HepG2 (cell line): ENCODE measurements at regions not wholly inside any gene's neighbourhood (a gene's known extent, or its start where the extent isn't known, plus 50 kb on each side); places are given as distances from the start of the nearest gene placed in this dataset.

ENCODE experiments used
- ATAC-seq: fragments of 200-7000 bp; cut with Tn5 transposase; 3 replicates; pipeline ENCODE4 v1.9.1; 2020; ENCODE audit warnings: mild to moderate bottlenecking, moderate library complexity
- BruUV-seq: library from RNA; stranded (reverse); fragments of 400-500 nt; replicated peaks from 2 replicates; lab custom pipeline; 2021; lab: Mats Ljungman, UMichigan
- CTCF ChIA-PET: fragments of 300-600 bp; formaldehyde crosslinking; extraction: SDS; loops from one replicate; lab custom pipeline; 2021; ENCODE audit warnings: low total read pairs, inconsistent platforms, low intra/inter-chr PET ratio; lab: Yijun Ruan, JAX
- POLR2A ChIA-PET: fragments of 350-600 bp; sonication (Branson Sonifier 250); formaldehyde crosslinking; loops from one replicate; lab custom pipeline; 2020; ENCODE audit warnings: antibody characterized with exemption, inconsistent platforms; lab: Yijun Ruan, JAX
- DNase-seq: peaks from one replicate; pipeline ENCODE4 v3.0.0-alpha.2; 2015; ENCODE audit warnings: low spot score
- FAIRE-seq: peaks from 3 replicates; lab custom pipeline; 2011; peaks lifted over from hg19 to GRCh38; lab: Jason Lieb, UNC
- H2AFZ ChIP-seq: one replicate; pipeline ENCODE4 v1.6.1; 2011; ENCODE audit warnings: low read length, inconsistent platforms
- H3K27ac ChIP-seq: fragments of 300-600 bp; 3 replicates; pipeline ENCODE4 v1.8.0; 2011; ENCODE audit warnings: mixed run types, mild to moderate bottlenecking, mixed read lengths, low read length, inconsistent platforms; ENCODE audit not compliant: insufficient read depth; ENCODE audit errors: extremely low read length
- H3K27me3 ChIP-seq, 2 experiments: fragments of 200-600 bp in 1 of 2; 2 replicates in 1 of 2; 3 replicates in 1 of 2; pipeline versions ENCODE4 v1.6.0 to v1.8.0; 2011; ENCODE audit warnings: low read length in 2 of 2, mild to moderate bottlenecking in 2 of 2, moderate library complexity in 2 of 2, inconsistent platforms in 1 of 2; ENCODE audit not compliant: insufficient read depth in 2 of 2, control insufficient read depth in 1 of 2
- H3K36me3 ChIP-seq, 2 experiments: fragments of 200-600 bp in 1 of 2; replicated peaks in 1 of 2; 2 replicates in 1 of 2; 3 replicates in 1 of 2; pipeline versions ENCODE4 v1.5.1 to v1.8.0; 2011; ENCODE audit warnings: low read length in 2 of 2, inconsistent platforms in 1 of 2; ENCODE audit not compliant: insufficient read depth in 2 of 2, control insufficient read depth in 1 of 2
- H3K4me1 ChIP-seq: 2 replicates; pipeline ENCODE4 v1.5.1; 2012; ENCODE audit warnings: low read length, inconsistent platforms; ENCODE audit not compliant: insufficient read depth
- H3K4me2 ChIP-seq: 2 replicates; pipeline ENCODE4 v1.6.0; 2011; ENCODE audit warnings: low read depth, low read length, inconsistent platforms
- H3K4me3 ChIP-seq, 3 experiments: fragments of 200-600 bp in 1 of 3; sonication (generic), shearing (Covaris generic) in 1 of 3; replicated peaks in 1 of 3; 2 replicates each; pipeline ENCODE4 v1.5.1; 2011 to 2016; ENCODE audit warnings: low read length in 3 of 3, inconsistent platforms in 2 of 3, low read depth in 2 of 3, mild to moderate bottlenecking in 2 of 3, control low read depth in 1 of 3, mixed read lengths in 1 of 3; ENCODE audit not compliant: insufficient read depth in 1 of 3
- H3K79me2 ChIP-seq: one replicate; pipeline ENCODE4 v1.6.1; 2011; ENCODE audit warnings: low read length, inconsistent platforms; ENCODE audit not compliant: insufficient read depth
- H3K9ac ChIP-seq: 2 replicates; pipeline ENCODE4 v1.6.0; 2011; ENCODE audit warnings: mild to moderate bottlenecking, low read depth, low read length, inconsistent platforms; ENCODE audit not compliant: insufficient read depth
- H3K9me3 ChIP-seq: 2 replicates; pipeline ENCODE4 v1.5.1; 2012; ENCODE audit warnings: mild to moderate bottlenecking, low read length
- H4K20me1 ChIP-seq: 2 replicates; pipeline ENCODE4 v1.6.0; 2011; ENCODE audit warnings: inconsistent platforms, mild to moderate bottlenecking, low read length, moderate library complexity; ENCODE audit not compliant: insufficient read depth
- ATAD3A ChIP-seq: sonication (generic); formaldehyde crosslinking; IDR thresholded peaks from 2 replicates; pipeline ENCODE4 v1.4.0; 2020; ENCODE audit warnings: missing genetic modification reagents
- ATF7 ChIP-seq, 2 experiments: fragments of 450-650 bp in 1 of 2; sonication (generic) in 1 of 2; formaldehyde crosslinking in 1 of 2; IDR thresholded peaks; 2 replicates each; pipeline versions ENCODE4 v1.4.0 to v1.6.1; 2016 to 2020; ENCODE audit warnings: antibody characterized with exemption in 1 of 2, mild to moderate bottlenecking in 1 of 2, missing genetic modification reagents in 1 of 2
- CBX1 ChIP-seq: IDR thresholded peaks from one replicate; pipeline ENCODE4 v1.6.1; 2016; ENCODE audit warnings: antibody characterized with exemption, low read depth
- CREB1 ChIP-seq, 2 experiments: fragments of 450-650 bp in 1 of 2; IDR thresholded peaks; 2 replicates each; pipeline ENCODE4 v1.6.1; 2016 to 2017; ENCODE audit warnings: control low read depth in 1 of 2, mild to moderate bottlenecking in 1 of 2, missing compliant biosample characterization in 1 of 2, missing genetic modification characterization in 1 of 2
- HNRNPLL ChIP-seq: fragments of 200-400 bp; formaldehyde crosslinking; IDR thresholded peaks from 2 replicates; pipeline ENCODE4 v1.6.1; 2017; ENCODE audit warnings: mild to moderate bottlenecking, low read depth, low read length; ENCODE audit not compliant: poor library complexity, severe bottlenecking
- MAFK ChIP-seq, 2 experiments: IDR thresholded peaks in 1 of 2; conservative IDR thresholded peaks in 1 of 2; 2 replicates each; pipeline ENCODE4 v1.6.1; 2011; ENCODE audit warnings: improper control_type of control experiment in 2 of 2, low read length in 2 of 2
- MYC ChIP-seq: sonication (generic); formaldehyde crosslinking; IDR thresholded peaks from 2 replicates; pipeline ENCODE4 v1.9.0; 2021; ENCODE audit warnings: missing genetic modification reagents, borderline replicate concordance
- PBX3 ChIP-seq: sonication (generic); formaldehyde crosslinking; IDR thresholded peaks from 2 replicates; pipeline ENCODE4 v1.8.1; 2023; ENCODE audit warnings: missing genetic modification reagents, inconsistent platforms, borderline replicate concordance
- PREB ChIP-seq: sonication (generic); formaldehyde crosslinking; IDR thresholded peaks from 2 replicates; pipeline ENCODE4 v1.4.0; 2020; ENCODE audit warnings: missing genetic modification reagents
- RFX1 ChIP-seq: fragments of 450-650 bp; IDR thresholded peaks from 2 replicates; pipeline ENCODE4 v1.6.1; 2017
- SMC3 ChIP-seq: IDR thresholded peaks from 2 replicates; pipeline ENCODE4 v1.6.1; 2011; ENCODE audit warnings: low read length, improper control_type of control experiment
- ZNF775 ChIP-seq: sonication (generic); formaldehyde crosslinking; IDR thresholded peaks from 2 replicates; pipeline ENCODE4 v1.4.0; 2020; ENCODE audit warnings: missing genetic modification reagents, mild to moderate bottlenecking, moderate library complexity, borderline replicate concordance
- WGBS: methylation state at CpG from one replicate; pipeline ENCODE4 v1.1.6; 2017; ENCODE audit warnings: low lambda C conversion rate; 5-methylcytosine and 5-hydroxymethylcytosine counted together
- in situ Hi-C: cut with HindIII; loops from 2 replicates; pipeline ENCODE4 v1.10.0; 2017; ENCODE audit warnings: low pct_unique_long_range_greater_than_20kb; ENCODE audit not compliant: extremely low pct_ligation_motif_present
- intact Hi-C: fragments of 100-400 bp; cut with micrococcal nuclease; formaldehyde crosslinking; loops from one replicate; pipeline ENCODE4 v1.10.0; 2022; ENCODE audit not compliant: unreplicated experiment

- intact Hi-C loops (no loop called here), in situ Hi-C loops (no loop called here)
- ATAC-seq (no peak), DNase-seq (no peak), FAIRE-seq (no peak)
- no peaks in the 10 kb centered on the region for H3K4me1 ChIP-seq
- no peaks in the 10 kb centered on the region for H3K36me3 ChIP-seq
- CTCF ChIA-PET, result no interaction called here
- H3K27ac ChIP-seq, result no peak overlapping the region
- no peak overlapping the region for H3K4me3 ChIP-seq
- WGBS, result 20% methylated on average over 4 of the region's 4 CpGs
- no TSS peak for BruUV-seq
- H4K20me1 ChIP-seq, result no peaks in the 10 kb centered on the region
- no peak overlapping the region for H3K9ac ChIP-seq
- no peak overlapping the region for H3K4me2 ChIP-seq
- no peaks in the 10 kb centered on the region for H3K9me3 ChIP-seq
- no peaks in the 10 kb centered on the region for H3K79me2 ChIP-seq
- POLR2A ChIA-PET, result no interaction called here
- peaks cover 0 to 22% of the 10 kb centered on the region in 2 experiments; a peak in 1 of 5 replicates for H3K27me3 ChIP-seq
- no peak overlapping the region for H2AFZ ChIP-seq
- no peak for TF ChIP-seq SMC3
- peak; percentile 66 for TF ChIP-seq ATF7 (IDR thresholded peaks at IDR 0.05)
- no peak for TF ChIP-seq ATF7 (CRISPR knock-in tag; IDR thresholded peaks at IDR 0.05)
- TF ChIP-seq CREB1 (IDR thresholded peaks at IDR 0.05), result peak; percentile 66
- no peak for TF ChIP-seq CREB1 (CRISPR knock-in tag; IDR thresholded peaks at IDR 0.05)
- TF ChIP-seq, all 625 proteins: peak for 2
These were observed 66.1 kb upstream of the SOX1 start for GRCh38 chr13:112000888-112001287.

DNA sequence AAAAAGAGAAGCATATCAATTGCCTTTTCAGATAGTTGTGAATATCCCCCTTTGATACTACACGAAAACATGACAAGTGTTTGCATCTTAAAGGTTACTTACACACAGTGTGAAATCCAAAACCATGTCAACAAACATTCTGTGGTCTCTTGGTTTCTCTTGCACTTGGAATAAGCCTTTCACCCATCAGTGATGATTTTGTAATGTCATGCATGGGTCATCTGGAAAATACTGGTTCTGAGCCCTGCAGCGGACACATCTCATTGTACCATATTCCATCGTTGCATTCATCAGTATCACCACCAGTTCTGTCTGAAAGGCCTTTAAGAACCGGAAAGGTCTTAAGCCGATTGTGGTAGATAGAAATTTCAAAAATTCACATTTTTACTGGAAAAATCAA, 65.4 kb upstream of the SOX1 start:
- H3K9ac ChIP-seq, result no peak overlapping the region
- no peaks in the 10 kb centered on the region for H3K4me1 ChIP-seq
- no peak overlapping the region for H3K4me2 ChIP-seq
- FAIRE-seq (no peak), DNase-seq (no peak), ATAC-seq (no peak)
- ChIA-PET CTCF (no interaction called here), POLR2A (no interaction called here)
- H3K4me3 ChIP-seq, result no peak overlapping the region
- H2AFZ ChIP-seq, result no peak overlapping the region
- no peaks in the 10 kb centered on the region for H3K36me3 ChIP-seq
- in situ Hi-C loops (no loop called here), intact Hi-C loops (no loop called here)
- H3K9me3 ChIP-seq, result no peaks in the 10 kb centered on the region
- BruUV-seq, result no TSS peak
- H3K27ac ChIP-seq, result no peak overlapping the region
- peaks cover 0 to 22% of the 10 kb centered on the region in 2 experiments; a peak in 1 of 5 replicates for H3K27me3 ChIP-seq
- no peaks in the 10 kb centered on the region for H3K79me2 ChIP-seq
- 20% methylated on average over 5 of the region's 5 CpGs for WGBS
- no peak for TF ChIP-seq ZNF775
- TF ChIP-seq ATAD3A (CRISPR knock-in tag), result no peak
- TF ChIP-seq RFX1, result no peak
- no peak for TF ChIP-seq PREB (CRISPR knock-in tag)
- no peak for TF ChIP-seq MYC
- TF ChIP-seq MAFK (conservative IDR thresholded peaks at IDR 0.05 in 1 of 2, IDR thresholded peaks at IDR 0.05 in 1 of 2; ENCODE audit: low read length in 2 of 2), result no peak
- no peak for TF ChIP-seq HNRNPLL
- no peak for TF ChIP-seq CBX1
- no peak for TF ChIP-seq PBX3
- H4K20me1 ChIP-seq, result no peaks in the 10 kb centered on the region
